Stomach (tissue), 8 donors: ENCODE measurements at regions not wholly inside any gene's neighbourhood (a gene's known extent, or its start where the extent isn't known, plus 50 kb on each side); places are given as distances from the start of the nearest gene placed in this dataset.

Experiments
- DNase-seq, 2 donors: peaks; one replicate each; pipeline versions ENCODE4 v3.0.0 to v3.0.0-alpha.2; 2013 to 2019
- H3K27ac ChIP-seq, 5 donors: fragments of 200-600 bp in 4 of 5; sonication (generic) in 4 of 5; one replicate each; pipeline ENCODE4 v1.5.1; 2013 to 2019; ENCODE audit warnings: mild to moderate bottlenecking in 1 of 5, moderate library complexity in 1 of 5
- H3K27me3 ChIP-seq, 3 donors: fragments of 200-600 bp; sonication (generic); one replicate each; pipeline ENCODE4 v1.5.1; 2017 to 2019; ENCODE audit warnings: mixed run types in 1 of 3
- H3K36me3 ChIP-seq, 4 donors: fragments of 200-600 bp; sonication (generic); 1 replicate in 3 of 4; 2 replicates in 1 of 4; pipeline ENCODE4 v1.5.1; 2016 to 2019
- H3K4me1 ChIP-seq, 4 donors: fragments of 200-600 bp; sonication (generic); one replicate each; pipeline ENCODE4 v1.5.1; 2016 to 2019
- H3K4me3 ChIP-seq, 4 donors: fragments of 200-600 bp; sonication (generic) in 3 of 4; one replicate each; pipeline ENCODE4 v1.5.1; 2016 to 2019; ENCODE audit warnings: mild to moderate bottlenecking in 1 of 4
- H3K9me3 ChIP-seq, 4 donors: fragments of 200-600 bp; sonication (generic); one replicate each; pipeline ENCODE4 v1.5.1; 2016 to 2019
- CTCF ChIP-seq, 7 experiments: fragments of 450-650 bp in 4 of 7; fragments of 200-600 bp in 3 of 7; sonication (generic) in 3 of 7; IDR thresholded peaks; one replicate each; pipeline ENCODE4 v1.5.1; 2016 to 2019; ENCODE audit warnings: antibody characterized with exemption in 7 of 7, control low read depth in 2 of 7, mild to moderate bottlenecking in 1 of 7
- EP300 ChIP-seq: sonication (generic); formaldehyde crosslinking; IDR thresholded peaks from one replicate; pipeline ENCODE4 v1.6.1; 2017; ENCODE audit warnings: antibody characterized with exemption
- POLR2A ChIP-seq, 4 donors: fragments of 450-650 bp; IDR thresholded peaks; one replicate each; pipeline ENCODE4 v1.6.1; 2016; ENCODE audit warnings: antibody characterized with exemption in 4 of 4, control low read depth in 2 of 4, mild to moderate bottlenecking in 1 of 4, moderate library complexity in 1 of 4
- POLR2AphosphoS5 ChIP-seq, 3 donors: sonication (generic); formaldehyde crosslinking; IDR thresholded peaks; one replicate each; pipeline ENCODE4 v1.6.1; 2016; ENCODE audit warnings: antibody characterized with exemption in 3 of 3
- WGBS, 5 donors: extraction: QIAGEN DNeasy Blood & Tissue Kit in 3 of 5; methylation state at CpG; one replicate each; pipeline versions ENCODE4 v1.1.5 to v1.1.7; 2013 to 2018; 5-methylcytosine and 5-hydroxymethylcytosine counted together
- intact Hi-C: fragments of 100-400 bp; cut with DNase I; formaldehyde crosslinking; loops from one replicate; pipeline ENCODE4 v1.15.1; 2023; ENCODE audit warnings: low total_unique reads
- donor health status: healthy with polysubstance abuse.
- donor health status: Bipolar disorder and iron deficiency.
- donor health status: healthy.

- intact Hi-C loops: no loop called here
- Histone ChIP-seq H3K4me1 (peaks cover 0 to 8% (median 4%) of the 10 kb centered on the region in 4 donors), H3K27me3 (no peaks in the 10 kb centered on the region), H3K27ac (no peak overlapping the region), H3K4me3 (no peak overlapping the region), H3K36me3 (no peaks in the 10 kb centered on the region), H3K9me3 (peaks cover 0 to 12% (median 3%) of the 10 kb centered on the region in 4 donors)
- TF ChIP-seq CTCF (IDR thresholded peaks at IDR 0.05) (no peak), POLR2AphosphoS5 (IDR thresholded peaks at IDR 0.05) (no peak), EP300 (no peak), POLR2A (IDR thresholded peaks at IDR 0.05) (no peak)
- 79 to 93% (median 86%) methylated on average over 3 of the region's 3 CpGs for WGBS, 5 donors
- DNase-seq: no peak
These were observed 380.1 kb downstream of the OMA1 start for GRCh38 chr1:58166417-58166816.

- DNase-seq: no peak
- no peak overlapping the region for H3K27ac ChIP-seq
- intact Hi-C loops: no loop called here
- H3K4me1 ChIP-seq: peaks cover 0 to 8% (median 4%) of the 10 kb centered on the region in 4 donors
- WGBS, 5 donors: 82 to 88% (median 88%) methylated on average over 6 of the region's 6 CpGs
- H3K36me3 ChIP-seq: no peaks in the 10 kb centered on the region
- no peaks in the 10 kb centered on the region for H3K27me3 ChIP-seq
- H3K9me3 ChIP-seq: peaks cover 0 to 12% (median 3%) of the 10 kb centered on the region in 4 donors
- H3K4me3 ChIP-seq: no peak overlapping the region
- TF ChIP-seq POLR2AphosphoS5 (IDR thresholded peaks at IDR 0.05): no peak
- TF ChIP-seq CTCF (IDR thresholded peaks at IDR 0.05): no peak
- no peak for TF ChIP-seq POLR2A (IDR thresholded peaks at IDR 0.05)
- TF ChIP-seq EP300: no peak
These were observed 381.5 kb downstream of the OMA1 start for GRCh38 chr1:58165073-58165472.

GRCh38 chr1:58162952-58163550 lies 383.5 kb downstream of the OMA1 start:
- Histone ChIP-seq H3K27me3 (no peaks in the 10 kb centered on the region), H3K9me3 (peaks cover 0 to 11% (median 3%) of the 10 kb centered on the region in 4 donors), H3K27ac (no peak overlapping the region), H3K4me1 (peaks cover 0 to 8% (median 4%) of the 10 kb centered on the region in 4 donors), H3K36me3 (no peaks in the 10 kb centered on the region), H3K4me3 (no peak overlapping the region)
- intact Hi-C loops: no loop called here
- WGBS, 5 donors: 15 to 24% (median 21%) methylated on average over 9 of the region's 9 CpGs
- peak; percentile 59 to 86 for DNase-seq
- TF ChIP-seq CTCF (IDR thresholded peaks at IDR 0.05): peak in 5 of 7 experiments; percentile 40 to 79 (median 68)
- no peak for TF ChIP-seq POLR2AphosphoS5 (IDR thresholded peaks at IDR 0.05)

GRCh38 chr1:58159434-58159830 lies 387.1 kb downstream of the OMA1 start:
- H3K27ac ChIP-seq: no peak overlapping the region
- TF ChIP-seq EP300 (no peak), POLR2A (IDR thresholded peaks at IDR 0.05) (no peak), POLR2AphosphoS5 (IDR thresholded peaks at IDR 0.05) (no peak), CTCF (IDR thresholded peaks at IDR 0.05) (no peak)
- WGBS, 5 donors: 88 to 99% (median 93%) methylated on average over 3 of the region's 3 CpGs

More at GRCh38 chr1:58159434-58159830, 387.1 kb downstream of the OMA1 start:
- Histone ChIP-seq H3K4me3 (no peak overlapping the region), H3K9me3 (no peaks in the 10 kb centered on the region), H3K27me3 (no peaks in the 10 kb centered on the region), H3K4me1 (peaks cover 0 to 8% (median 4%) of the 10 kb centered on the region in 4 donors), H3K36me3 (no peaks in the 10 kb centered on the region)
- DNase-seq: no peak
- intact Hi-C loops: no loop called here
